A549 (cell line): ENCODE measurements at regions not wholly inside any gene's neighbourhood (a gene's known extent, or its start where the extent isn't known, plus 50 kb on each side); places are given as distances from the start of the nearest gene placed in this dataset.

ENCODE experiments used
- ATAC-seq, 2 experiments: fragments of 200-7000 bp in 1 of 2; fragments of >200 bp in 1 of 2; cut with Nextera tagmentation in 1 of 2; cut with Tn5 transposase in 1 of 2; 3 replicates each; pipeline versions ENCODE4 v1.8.0 to v1.9.1; 2018 to 2020; ENCODE audit warnings: mild to moderate bottlenecking in 1 of 2, moderate library complexity in 1 of 2
- CTCF ChIA-PET: fragments of 300-600 bp; sonication (Branson Sonifier 250); formaldehyde crosslinking; extraction: SDS; loops from one replicate; lab custom pipeline; 2021; ENCODE audit warnings: antibody characterized with exemption, inconsistent platforms; lab: Yijun Ruan, JAX
- POLR2A ChIA-PET: fragments of 350-600 bp; formaldehyde crosslinking; extraction: SDS; loops from one replicate; lab custom pipeline; 2021; ENCODE audit warnings: antibody characterized with exemption, inconsistent platforms; lab: Yijun Ruan, JAX
- DNase-seq, 2 experiments: peaks; one replicate each; pipeline versions ENCODE4 v3.0.0 to v3.0.0-alpha.2; 2011 to 2016; ENCODE audit warnings: low read depth in 1 of 2, low spot score in 1 of 2
- FAIRE-seq: peaks from 2 replicates; lab custom pipeline; 2011; peaks lifted over from hg19 to GRCh38; lab: Jason Lieb, UNC
- H3K27ac ChIP-seq, 2 experiments: fragments of >200 bp; sonication (Bioruptor Twin); formaldehyde crosslinking; 3 replicates each; pipeline ENCODE4 v1.5.1; 2016 to 2017
- H3K4me1 ChIP-seq: fragments of >200 bp; sonication (Bioruptor Twin); formaldehyde crosslinking; 3 replicates; pipeline ENCODE4 v1.6.1; 2016
- H3K4me2 ChIP-seq: fragments of >200 bp; sonication (Bioruptor Twin); formaldehyde crosslinking; 3 replicates; pipeline ENCODE4 v1.6.1; 2016
- H3K4me3 ChIP-seq: fragments of >200 bp; sonication (Bioruptor Twin); formaldehyde crosslinking; 3 replicates; pipeline ENCODE4 v1.5.1; 2016
- H3K9me3 ChIP-seq: fragments of >200 bp; sonication (Bioruptor Twin); formaldehyde crosslinking; 3 replicates; pipeline ENCODE4 v1.6.1; 2016
- ATOH8 ChIP-seq: fragments of 250-450 bp; sonication (Bioruptor Pico); IDR thresholded peaks from 2 replicates; pipeline ENCODE4 v1.5.0; 2020; ENCODE audit warnings: low read depth, mild to moderate bottlenecking, moderate library complexity
- BCL3 ChIP-seq: fragments of >200 bp; sonication (Bioruptor Twin); formaldehyde crosslinking; IDR thresholded peaks from 3 replicates; pipeline ENCODE4 v1.6.1; 2016
- CBX8 ChIP-seq: fragments of 200-600 bp; sonication (generic); IDR thresholded peaks from 2 replicates; pipeline ENCODE4 v1.6.1; 2016
- CTCF ChIP-seq: fragments of >200 bp; sonication (Bioruptor Twin); formaldehyde crosslinking; IDR thresholded peaks from 3 replicates; pipeline ENCODE4 v1.5.1; 2016
- EHF ChIP-seq: fragments of 250-450 bp; sonication (Bioruptor Pico); IDR thresholded peaks from 2 replicates; pipeline ENCODE4 v1.5.0; 2020; ENCODE audit warnings: mild to moderate bottlenecking
- EHMT2 ChIP-seq: fragments of 200-600 bp; sonication (generic); IDR thresholded peaks from 2 replicates; pipeline ENCODE4 v1.6.1; 2016; ENCODE audit warnings: antibody characterized with exemption, low read depth, mild to moderate bottlenecking, moderate library complexity
- FOSB ChIP-seq: fragments of 250-450 bp; sonication (Bioruptor Pico); IDR thresholded peaks from 2 replicates; pipeline ENCODE4 v1.5.0; 2020; ENCODE audit warnings: mild to moderate bottlenecking, moderate library complexity
- FOSL2 ChIP-seq, 2 experiments: fragments of 450-650 bp in 1 of 2; fragments of >200 bp in 1 of 2; sonication (Bioruptor Twin) in 1 of 2; formaldehyde crosslinking; IDR thresholded peaks; 2 replicates each; pipeline versions ENCODE4 v1.5.0 to v1.6.1; 2016 to 2020; ENCODE audit warnings: mild to moderate bottlenecking in 1 of 2, moderate library complexity in 1 of 2
- FOXS1 ChIP-seq: fragments of 250-450 bp; sonication (Bioruptor Pico); IDR thresholded peaks from 2 replicates; pipeline ENCODE4 v1.5.0; 2020; ENCODE audit warnings: mild to moderate bottlenecking, moderate library complexity
- HDAC2 ChIP-seq: fragments of 200-600 bp; sonication (generic); IDR thresholded peaks from 2 replicates; pipeline ENCODE4 v1.6.1; 2016
- HOXA7 ChIP-seq: fragments of 250-450 bp; sonication (Bioruptor Pico); IDR thresholded peaks from 2 replicates; pipeline ENCODE4 v1.5.0; 2020; ENCODE audit warnings: mild to moderate bottlenecking, moderate library complexity
- HOXB13 ChIP-seq: fragments of 250-450 bp; sonication (Bioruptor Pico); IDR thresholded peaks from 2 replicates; pipeline ENCODE4 v1.5.0; 2020; ENCODE audit warnings: low read depth, mild to moderate bottlenecking, moderate library complexity
- JUNB ChIP-seq: fragments of >200 bp; sonication (Bioruptor Twin); formaldehyde crosslinking; IDR thresholded peaks from 2 replicates; pipeline ENCODE4 v1.6.1; 2016
- KDM5A ChIP-seq: fragments of 200-600 bp; sonication (generic); IDR thresholded peaks from 2 replicates; pipeline ENCODE4 v1.6.1; 2016; ENCODE audit warnings: antibody characterized with exemption, mild to moderate bottlenecking
- MAZ ChIP-seq: fragments of 150-350 bp; IDR thresholded peaks from 2 replicates; pipeline ENCODE4 v1.6.1; 2014; ENCODE audit warnings: antibody characterized with exemption, low read depth, low read length, borderline replicate concordance
- NFE2L2 ChIP-seq: fragments of 150-350 bp; conservative IDR thresholded peaks from 2 replicates; pipeline ENCODE4 v1.6.1; 2014; ENCODE audit warnings: low read length
- NPAS2 ChIP-seq: fragments of 250-450 bp; sonication (Bioruptor Pico); IDR thresholded peaks from 2 replicates; pipeline ENCODE4 v1.8.0; 2022; ENCODE audit warnings: mild to moderate bottlenecking, moderate library complexity, borderline replicate concordance
- POLR2AphosphoS2 ChIP-seq: conservative IDR thresholded peaks from 2 replicates; pipeline ENCODE4 v1.6.1; 2012; ENCODE audit warnings: low read length, improper control_type of control experiment, inconsistent platforms
- RAD21 ChIP-seq, 2 experiments: fragments of >200 bp in 1 of 2; sonication (Bioruptor Twin) in 1 of 2; formaldehyde crosslinking in 1 of 2; IDR thresholded peaks in 1 of 2; conservative IDR thresholded peaks in 1 of 2; 2 replicates in 1 of 2; 3 replicates in 1 of 2; pipeline ENCODE4 v1.6.1; 2012 to 2018; ENCODE audit warnings: inconsistent platforms in 1 of 2
- REST ChIP-seq: fragments of 200-600 bp; sonication (generic); IDR thresholded peaks from 2 replicates; pipeline ENCODE4 v1.6.1; 2016; ENCODE audit warnings: antibody characterized with exemption, mild to moderate bottlenecking, moderate library complexity
- RNF2 ChIP-seq: fragments of 200-600 bp; sonication (generic); IDR thresholded peaks from 2 replicates; pipeline ENCODE4 v1.6.1; 2016; ENCODE audit warnings: low read depth, mild to moderate bottlenecking, antibody characterized with exemption, moderate library complexity, borderline replicate concordance
- TFCP2L1 ChIP-seq: fragments of 250-450 bp; sonication (Bioruptor Pico); IDR thresholded peaks from 2 replicates; pipeline ENCODE4 v1.5.0; 2021; ENCODE audit warnings: mild to moderate bottlenecking
- ZNF302 ChIP-seq: fragments of 250-450 bp; sonication (Bioruptor Pico); IDR thresholded peaks from 2 replicates; pipeline ENCODE4 v1.9.0; 2021; ENCODE audit warnings: inconsistent platforms, mild to moderate bottlenecking, moderate library complexity
- ZSCAN20 ChIP-seq: fragments of 250-450 bp; sonication (Bioruptor Pico); IDR thresholded peaks from 2 replicates; pipeline ENCODE4 v1.8.0; 2022; ENCODE audit warnings: mild to moderate bottlenecking, moderate library complexity
- WGBS: methylation state at CpG from one replicate; pipeline ENCODE4 v1.1.6; 2017; ENCODE audit errors: missing lambda C conversion rate; 5-methylcytosine and 5-hydroxymethylcytosine counted together
- TF ChIP-seq, protein P1 (sequence below): fragments of 150-350 bp; IDR thresholded peaks from 2 replicates; pipeline ENCODE4 v1.6.1; 2014; ENCODE audit warnings: low read depth, mild to moderate bottlenecking, low read length
- TF ChIP-seq, protein P2 (sequence below): IDR thresholded peaks from 2 replicates; pipeline ENCODE4 v1.6.1; 2012

GRCh38 chr14:71533800-71534199, 398.4 kb upstream of the RGS6 start:
- CTCF ChIA-PET = no interaction called here
- TF ChIP-seq HOXB13 (CRISPR knock-in tag) (no peak), CTCF (no peak), ZNF302 (CRISPR knock-in tag) (no peak), FOSB (no peak), RAD21 (conservative IDR thresholded peaks at IDR 0.05 in 1 of 2, IDR thresholded peaks at IDR 0.05 in 1 of 2) (no peak), NFE2L2 (no peak), CBX8 (no peak), FOXS1 (no peak), HDAC2 (no peak), EHMT2 (no peak), ZSCAN20 (CRISPR knock-in tag) (no peak), MAZ (no peak), KDM5A (no peak), RNF2 (no peak), TFCP2L1 (no peak), POLR2AphosphoS2 (no peak), JUNB (no peak)
- POLR2A ChIA-PET = no interaction called here
- Histone ChIP-seq H3K27ac (no peak overlapping the region), H3K4me2 (no peak overlapping the region), H3K4me3 (no peak overlapping the region), H3K9me3 (no peaks in the 10 kb centered on the region), H3K4me1 (no peaks in the 10 kb centered on the region)
- ATAC-seq (no peak), FAIRE-seq (no peak), DNase-seq (no peak)
- WGBS = 100% methylated on average over 1 of the region's 1 CpG

DNA sequence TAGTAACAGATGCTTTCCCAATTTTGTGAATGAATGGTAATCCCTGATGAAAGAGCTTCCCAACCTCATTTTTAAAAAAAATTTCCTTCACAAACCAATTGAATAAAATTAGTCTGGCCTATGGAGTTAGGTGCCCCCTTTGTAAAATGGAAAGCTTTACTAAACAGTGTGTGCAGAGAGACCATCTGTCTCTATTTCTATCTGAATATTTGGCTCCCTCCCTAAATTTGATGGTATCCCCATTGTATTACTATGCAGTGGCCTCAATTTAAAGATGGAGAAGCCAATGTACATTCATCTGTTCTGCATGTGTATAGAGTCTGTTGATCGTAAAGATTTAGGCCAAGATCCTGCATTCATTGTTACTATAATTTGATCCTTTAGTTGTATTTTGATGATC, 397.7 kb upstream of the RGS6 start:
- 100% methylated on average over 1 of the region's 1 CpG for WGBS
- ChIA-PET CTCF (no interaction called here), POLR2A (no interaction called here)
- ATAC-seq = no peak
- H3K4me3 ChIP-seq = no peak overlapping the region
- DNase-seq = no peak
- no peaks in the 10 kb centered on the region for H3K9me3 ChIP-seq
- H3K4me1 ChIP-seq = no peaks in the 10 kb centered on the region
- H3K4me2 ChIP-seq = no peak overlapping the region
- H3K27ac ChIP-seq = no peak overlapping the region
- no peak for FAIRE-seq
- TF ChIP-seq, protein P1, sequence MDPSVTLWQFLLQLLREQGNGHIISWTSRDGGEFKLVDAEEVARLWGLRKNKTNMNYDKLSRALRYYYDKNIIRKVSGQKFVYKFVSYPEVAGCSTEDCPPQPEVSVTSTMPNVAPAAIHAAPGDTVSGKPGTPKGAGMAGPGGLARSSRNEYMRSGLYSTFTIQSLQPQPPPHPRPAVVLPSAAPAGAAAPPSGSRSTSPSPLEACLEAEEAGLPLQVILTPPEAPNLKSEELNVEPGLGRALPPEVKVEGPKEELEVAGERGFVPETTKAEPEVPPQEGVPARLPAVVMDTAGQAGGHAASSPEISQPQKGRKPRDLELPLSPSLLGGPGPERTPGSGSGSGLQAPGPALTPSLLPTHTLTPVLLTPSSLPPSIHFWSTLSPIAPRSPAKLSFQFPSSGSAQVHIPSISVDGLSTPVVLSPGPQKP = no peak
- no peak for TF ChIP-seq FOSL2 (IDR thresholded peaks at IDR 0.05)
- no peak for TF ChIP-seq FOSL2 (CRISPR knock-in tag; IDR thresholded peaks at IDR 0.05)
- no peak for TF ChIP-seq CBX8
- TF ChIP-seq REST = no peak
- TF ChIP-seq EHF (CRISPR knock-in tag) = no peak
- no peak for TF ChIP-seq NPAS2 (CRISPR knock-in tag)
- TF ChIP-seq HOXA7 (CRISPR knock-in tag) = no peak
- no peak for TF ChIP-seq ATOH8 (CRISPR knock-in tag)
- TF ChIP-seq BCL3 = no peak
- TF ChIP-seq CTCF = no peak
- TF ChIP-seq EHMT2 = no peak
- TF ChIP-seq, protein P2, sequence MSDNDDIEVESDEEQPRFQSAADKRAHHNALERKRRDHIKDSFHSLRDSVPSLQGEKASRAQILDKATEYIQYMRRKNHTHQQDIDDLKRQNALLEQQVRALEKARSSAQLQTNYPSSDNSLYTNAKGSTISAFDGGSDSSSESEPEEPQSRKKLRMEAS = no peak
